HG02588 (cell line): ENCODE measurements at regions not wholly inside any gene's neighbourhood (a gene's known extent, or its start where the extent isn't known, plus 50 kb on each side); places are given as distances from the start of the nearest gene placed in this dataset.

Source experiments
- ATAC-seq: cut with Tn5 transposase; IDR thresholded peaks from one replicate; pipeline ENCODE4 v1.9.1; 2021; ENCODE audit warnings: mild to moderate bottlenecking, moderate library complexity; ENCODE audit not compliant: unreplicated experiment

GRCh38 chr2:183283209-183283608 lies 159.0 kb downstream of the NUP35 start:
- no peak for ATAC-seq

- no peak for ATAC-seq
Observed at GRCh38 chr2:183284606-183285005, 160.4 kb downstream of the NUP35 start.

GRCh38 chr2:183291436-183291835 lies 167.2 kb downstream of the NUP35 start:
- ATAC-seq, result no peak

GRCh38 chr2:183292028-183292427 lies 167.8 kb downstream of the NUP35 start:
- ATAC-seq, result no peak

GRCh38 chr2:183339311-183339710 lies 215.1 kb downstream of the NUP35 start:
- no peak for ATAC-seq

- ATAC-seq, result no peak
Observed at GRCh38 chr2:183341057-183341456, 216.8 kb downstream of the NUP35 start.

- ATAC-seq, result no peak
Observed at GRCh38 chr2:183347969-183348368, 223.7 kb downstream of the NUP35 start.

GRCh38 chr2:183348492-183348891 lies 224.2 kb downstream of the NUP35 start:
- ATAC-seq, result peak; percentile 79

- ATAC-seq, result peak; percentile 52
Observed at GRCh38 chr2:183349091-183349490, 224.8 kb downstream of the NUP35 start.

- ATAC-seq, result no peak
Observed at GRCh38 chr2:183359867-183360266, 235.6 kb downstream of the NUP35 start.

- no peak for ATAC-seq
Observed at GRCh38 chr2:183371545-183371944, 247.3 kb downstream of the NUP35 start.

GRCh38 chr2:183375821-183376220 lies 251.6 kb downstream of the NUP35 start:
- ATAC-seq, result no peak

GRCh38 chr2:183383854-183384253 lies 259.6 kb downstream of the NUP35 start:
- no peak for ATAC-seq

GRCh38 chr2:183389546-183390080 lies 265.4 kb downstream of the NUP35 start:
- no peak for ATAC-seq

- no peak for ATAC-seq
Observed at GRCh38 chr2:183390109-183390508, 265.9 kb downstream of the NUP35 start.

- ATAC-seq, result no peak
Observed at GRCh38 chr2:183404392-183404791, 280.1 kb downstream of the NUP35 start.

GRCh38 chr2:183408562-183408961 lies 284.3 kb downstream of the NUP35 start:
- ATAC-seq, result no peak

GRCh38 chr2:183409662-183410061 lies 285.4 kb downstream of the NUP35 start:
- no peak for ATAC-seq

- no peak for ATAC-seq
Observed at GRCh38 chr2:183416753-183417152, 292.5 kb downstream of the NUP35 start.

- no peak for ATAC-seq
Observed at GRCh38 chr2:183426825-183427224, 302.6 kb downstream of the NUP35 start.

GRCh38 chr2:183427558-183427957 lies 303.3 kb downstream of the NUP35 start:
- no peak for ATAC-seq

- ATAC-seq, result no peak
Observed at GRCh38 chr2:183428881-183429280, 304.6 kb downstream of the NUP35 start.

- ATAC-seq, result no peak
Observed at GRCh38 chr2:183438541-183438940, 314.3 kb downstream of the NUP35 start.
